HG03571 (cell line): ENCODE measurements at regions not wholly inside any gene's neighbourhood (a gene's known extent, or its start where the extent isn't known, plus 50 kb on each side); places are given as distances from the start of the nearest gene placed in this dataset.
"Not testable (repeated sequence)": the region's sequence is repeated elsewhere in the genome, so short reads cannot be mapped to it uniquely, and the experiment has no call there.

ENCODE experiments used
- ATAC-seq: cut with Tn5 transposase; IDR thresholded peaks from one replicate; pipeline ENCODE4 v1.9.1; 2021; ENCODE audit not compliant: unreplicated experiment

GRCh38 chr6:8181160-8181881, 79.0 kb upstream of the EEF1E1 start:
- no peak for ATAC-seq

- no peak for ATAC-seq
These were observed 78.2 kb upstream of the EEF1E1 start for GRCh38 chr6:8180327-8181159.

- ATAC-seq: no peak
These were observed 75.4 kb upstream of the EEF1E1 start for GRCh38 chr6:8177721-8178120.

- ATAC-seq: no peak
These were observed 72.9 kb upstream of the EEF1E1 start for GRCh38 chr6:8175046-8175777.

GRCh38 chr6:8174571-8174970, 72.2 kb upstream of the EEF1E1 start:
- no peak for ATAC-seq

- no peak for ATAC-seq
These were observed 70.2 kb upstream of the EEF1E1 start for GRCh38 chr6:8172530-8172929.

GRCh38 chr6:8170754-8171153, 68.4 kb upstream of the EEF1E1 start:
- no peak for ATAC-seq

- ATAC-seq: no peak
These were observed 67.9 kb upstream of the EEF1E1 start for GRCh38 chr6:8170245-8170644.

GRCh38 chr6:8166156-8166555, 63.8 kb upstream of the EEF1E1 start:
- no peak for ATAC-seq

- ATAC-seq: not testable (repeated sequence)
These were observed 62.7 kb upstream of the EEF1E1 start for GRCh38 chr6:8165008-8165407.

GRCh38 chr6:8164281-8164680, 61.9 kb upstream of the EEF1E1 start:
- ATAC-seq: not testable (repeated sequence)

- no peak for ATAC-seq
These were observed 57.6 kb upstream of the EEF1E1 start for GRCh38 chr6:8159966-8160365.

- no peak for ATAC-seq
These were observed 55.5 kb upstream of the EEF1E1 start for GRCh38 chr6:8157839-8158238.

- no peak for ATAC-seq
These were observed 53.1 kb upstream of the EEF1E1 start for GRCh38 chr6:8155259-8156012.
